ENCODE measurements at regions not wholly inside any gene's neighbourhood (a gene's known extent, or its start where the extent isn't known, plus 50 kb on each side); places are given as distances from the start of the nearest gene placed in this dataset.

DNA sequence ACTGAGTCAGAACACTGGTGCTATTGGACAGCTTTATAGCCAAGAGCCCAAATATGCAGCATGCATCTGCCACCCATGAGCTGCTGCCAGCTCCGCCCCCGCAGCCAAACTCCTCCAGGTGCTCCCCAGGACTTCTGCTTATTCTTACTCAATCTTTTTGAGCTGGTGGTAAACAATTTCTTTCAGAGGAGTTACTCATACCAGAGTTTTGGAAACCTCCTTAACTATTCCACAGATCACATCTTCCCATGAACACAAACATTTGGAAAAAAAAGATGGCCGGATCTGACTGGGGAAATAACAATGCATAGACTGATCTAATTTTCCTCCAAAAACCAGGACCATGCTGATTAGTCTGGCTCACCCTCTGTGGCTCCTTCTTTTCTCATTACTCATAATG, 399.9 kb downstream of the GPM6A start:
- TF ChIP-seq EP300 (IDR thresholded peaks at IDR 0.05) (no peak), CTCF (IDR thresholded peaks at IDR 0.05) (no peak)
